Ectodermal cell (in vitro differentiated cells): ENCODE measurements at regions not wholly inside any gene's neighbourhood (a gene's known extent, or its start where the extent isn't known, plus 50 kb on each side); places are given as distances from the start of the nearest gene placed in this dataset.

ENCODE experiments used
- H3K27ac ChIP-seq: 2 replicates; pipeline ENCODE4 v1.7.0; 2013; ENCODE audit warnings: mild to moderate bottlenecking, low read depth, low read length; ENCODE audit not compliant: insufficient read depth, poor library complexity, severe bottlenecking
- H3K27me3 ChIP-seq: 2 replicates; pipeline ENCODE4 v1.7.0; 2013; ENCODE audit warnings: mild to moderate bottlenecking, low read length; ENCODE audit not compliant: insufficient read depth, control insufficient read depth, poor library complexity, severe bottlenecking
- H3K36me3 ChIP-seq: one replicate; pipeline ENCODE4 v1.7.0; 2013; ENCODE audit warnings: low read length; ENCODE audit not compliant: control insufficient read depth, insufficient read depth
- H3K4me1 ChIP-seq: one replicate; pipeline ENCODE4 v1.7.0; 2013; ENCODE audit warnings: low read length; ENCODE audit not compliant: control insufficient read depth, insufficient read depth
- H3K4me3 ChIP-seq: 2 replicates; pipeline ENCODE4 v1.7.0; 2013; ENCODE audit warnings: low read depth, low read length, control low read depth; ENCODE audit not compliant: insufficient read depth
- H3K9me3 ChIP-seq: 2 replicates; pipeline ENCODE4 v1.7.0; 2013; ENCODE audit warnings: mild to moderate bottlenecking, low read length, moderate library complexity; ENCODE audit not compliant: control insufficient read depth
- whole genome bisulfite sequencing, 2 experiments: methylation state at CpG; one replicate each; pipeline ENCODE4 v1.1.7; 2013; ENCODE audit warnings: missing lambda C conversion rate in 2 of 2; 5-methylcytosine and 5-hydroxymethylcytosine counted together

GRCh38 chrX:38856670-38857265, 55.5 kb downstream of the MID1IP1 start:
- Histone ChIP-seq H3K9me3 (no peaks in the 10 kb centered on the region), H3K27me3 (no peaks in the 10 kb centered on the region), H3K36me3 (no peaks in the 10 kb centered on the region), H3K27ac (no peak overlapping the region), H3K4me3 (no peak overlapping the region), H3K4me1 (no peaks in the 10 kb centered on the region)
- 88 to 97% methylated on average over 2 to 4 of the region's 4 CpGs for WGBS, 2 experiments

- no peak overlapping the region for H3K4me3 ChIP-seq
- 72% methylated on average over 4 to 5 of the region's 5 CpGs for WGBS, 2 experiments
- no peaks in the 10 kb centered on the region for H3K4me1 ChIP-seq
- no peaks in the 10 kb centered on the region for H3K36me3 ChIP-seq
- H3K9me3 ChIP-seq: no peaks in the 10 kb centered on the region
- H3K27me3 ChIP-seq: no peaks in the 10 kb centered on the region
- no peak overlapping the region for H3K27ac ChIP-seq
Measured at GRCh38 chrX:38857736-38858523, 56.7 kb downstream of the MID1IP1 start.

GRCh38 chrX:38859602-38860001, 58.3 kb downstream of the MID1IP1 start:
- Histone ChIP-seq H3K4me1 (no peaks in the 10 kb centered on the region), H3K27me3 (no peaks in the 10 kb centered on the region), H3K36me3 (no peaks in the 10 kb centered on the region), H3K9me3 (no peaks in the 10 kb centered on the region), H3K27ac (no peak overlapping the region), H3K4me3 (no peak overlapping the region)

GRCh38 chrX:38860106-38861013, 59.1 kb downstream of the MID1IP1 start:
- H3K4me3 ChIP-seq: no peak overlapping the region
- H3K4me1 ChIP-seq: no peaks in the 10 kb centered on the region
- WGBS, 2 experiments: 96 to 100% methylated on average over 3 of the region's 4 CpGs
- H3K27ac ChIP-seq: no peak overlapping the region
- no peaks in the 10 kb centered on the region for H3K27me3 ChIP-seq
- H3K9me3 ChIP-seq: no peaks in the 10 kb centered on the region
- H3K36me3 ChIP-seq: no peaks in the 10 kb centered on the region

GRCh38 chrX:38861489-38861888, 60.2 kb downstream of the MID1IP1 start:
- Histone ChIP-seq H3K27me3 (no peaks in the 10 kb centered on the region), H3K4me3 (no peak overlapping the region), H3K27ac (no peak overlapping the region), H3K4me1 (no peaks in the 10 kb centered on the region), H3K36me3 (no peaks in the 10 kb centered on the region), H3K9me3 (no peaks in the 10 kb centered on the region)
- WGBS, 2 experiments: 93 to 94% methylated on average over 2 of the region's 2 CpGs

GRCh38 chrX:38862100-38862499, 60.8 kb downstream of the MID1IP1 start:
- no peaks in the 10 kb centered on the region for H3K9me3 ChIP-seq
- H3K36me3 ChIP-seq: no peaks in the 10 kb centered on the region
- H3K4me3 ChIP-seq: no peak overlapping the region
- 90 to 91% methylated on average over 3 of the region's 3 CpGs for WGBS, 2 experiments
- no peak overlapping the region for H3K27ac ChIP-seq
- H3K27me3 ChIP-seq: no peaks in the 10 kb centered on the region
- no peaks in the 10 kb centered on the region for H3K4me1 ChIP-seq

GRCh38 chrX:38864165-38864564, 62.9 kb downstream of the MID1IP1 start:
- WGBS, 2 experiments: 100% methylated on average over 1 of the region's 1 CpG; no CpG with 5 or more reads in 1 of the 2 experiments
- H3K9me3 ChIP-seq: no peaks in the 10 kb centered on the region
- H3K36me3 ChIP-seq: no peaks in the 10 kb centered on the region
- H3K27ac ChIP-seq: no peak overlapping the region
- H3K27me3 ChIP-seq: no peaks in the 10 kb centered on the region
- H3K4me1 ChIP-seq: no peaks in the 10 kb centered on the region
- H3K4me3 ChIP-seq: no peak overlapping the region

GRCh38 chrX:38868321-38868720, 67.1 kb downstream of the MID1IP1 start:
- H3K27me3 ChIP-seq: no peaks in the 10 kb centered on the region
- H3K27ac ChIP-seq: no peak overlapping the region
- no peak overlapping the region for H3K4me3 ChIP-seq
- WGBS, 2 experiments: 49 to 60% methylated on average over 5 of the region's 6 CpGs
- H3K9me3 ChIP-seq: no peaks in the 10 kb centered on the region
- no peaks in the 10 kb centered on the region for H3K4me1 ChIP-seq
- H3K36me3 ChIP-seq: no peaks in the 10 kb centered on the region

GRCh38 chrX:38868941-38869401, 67.7 kb downstream of the MID1IP1 start:
- no peaks in the 10 kb centered on the region for H3K27me3 ChIP-seq
- no peaks in the 10 kb centered on the region for H3K9me3 ChIP-seq
- no peaks in the 10 kb centered on the region for H3K4me1 ChIP-seq
- H3K4me3 ChIP-seq: no peak overlapping the region
- H3K36me3 ChIP-seq: no peaks in the 10 kb centered on the region
- H3K27ac ChIP-seq: no peak overlapping the region
- 90 to 100% methylated on average over 2 to 3 of the region's 3 CpGs for WGBS, 2 experiments

- Histone ChIP-seq H3K27ac (no peak overlapping the region), H3K4me1 (no peaks in the 10 kb centered on the region), H3K9me3 (no peaks in the 10 kb centered on the region), H3K36me3 (no peaks in the 10 kb centered on the region), H3K4me3 (no peak overlapping the region), H3K27me3 (no peaks in the 10 kb centered on the region)
- WGBS, 2 experiments: 34 to 48% methylated on average over 4 to 7 of the region's 7 CpGs
Measured at GRCh38 chrX:38870361-38870895, 69.2 kb downstream of the MID1IP1 start.
